AG04449 (cell line): ENCODE measurements at regions not wholly inside any gene's neighbourhood (a gene's known extent, or its start where the extent isn't known, plus 50 kb on each side); places are given as distances from the start of the nearest gene placed in this dataset.

Experiments
- CTCF ChIA-PET: fragments of 350-600 bp; formaldehyde crosslinking; extraction: SDS; loops from one replicate; lab custom pipeline; 2021; ENCODE audit warnings: antibody characterized with exemption; lab: Yijun Ruan, JAX
- POLR2A ChIA-PET: fragments of 400-600, 350-600 bp; formaldehyde crosslinking; extraction: SDS; loops from one replicate; lab custom pipeline; 2020; ENCODE audit warnings: antibody characterized with exemption, inconsistent platforms; lab: Yijun Ruan, JAX
- DNase-seq: peaks from one replicate; pipeline ENCODE4 v3.0.0-alpha.2; 2010; ENCODE audit warnings: low read depth, low spot score
- H3K4me3 ChIP-seq: 2 replicates; pipeline ENCODE4 v1.5.1; 2011; ENCODE audit warnings: low read depth, mild to moderate bottlenecking, control low read depth, low read length
- TF ChIP-seq, protein P1 (sequence below): IDR thresholded peaks from one replicate; pipeline ENCODE4 v1.5.1; 2011; ENCODE audit warnings: mild to moderate bottlenecking, moderate library complexity, low read length, control low read depth, inconsistent platforms; ENCODE audit not compliant: insufficient read depth; ENCODE audit errors: missing control alignments

DNA sequence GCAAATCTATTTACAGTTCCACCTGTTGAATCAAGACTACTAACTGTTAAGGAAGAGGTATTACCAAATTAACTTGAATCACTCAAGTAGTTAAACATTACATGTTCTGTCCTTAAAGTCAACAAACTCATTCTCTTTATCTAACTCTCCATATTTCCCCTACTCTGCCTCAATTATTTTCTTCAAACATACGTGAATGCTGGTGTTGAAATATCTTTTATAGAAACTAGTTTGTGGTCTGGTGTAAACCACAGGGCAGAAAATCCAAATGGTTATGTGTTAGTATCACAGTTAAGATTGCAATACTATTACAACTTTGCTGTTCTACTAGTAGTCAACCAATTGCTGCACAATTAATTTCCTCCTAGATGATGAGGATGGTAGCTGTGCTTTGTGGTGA is 603.5 kb downstream of the KCTD16 start:
- TF ChIP-seq, protein P1, sequence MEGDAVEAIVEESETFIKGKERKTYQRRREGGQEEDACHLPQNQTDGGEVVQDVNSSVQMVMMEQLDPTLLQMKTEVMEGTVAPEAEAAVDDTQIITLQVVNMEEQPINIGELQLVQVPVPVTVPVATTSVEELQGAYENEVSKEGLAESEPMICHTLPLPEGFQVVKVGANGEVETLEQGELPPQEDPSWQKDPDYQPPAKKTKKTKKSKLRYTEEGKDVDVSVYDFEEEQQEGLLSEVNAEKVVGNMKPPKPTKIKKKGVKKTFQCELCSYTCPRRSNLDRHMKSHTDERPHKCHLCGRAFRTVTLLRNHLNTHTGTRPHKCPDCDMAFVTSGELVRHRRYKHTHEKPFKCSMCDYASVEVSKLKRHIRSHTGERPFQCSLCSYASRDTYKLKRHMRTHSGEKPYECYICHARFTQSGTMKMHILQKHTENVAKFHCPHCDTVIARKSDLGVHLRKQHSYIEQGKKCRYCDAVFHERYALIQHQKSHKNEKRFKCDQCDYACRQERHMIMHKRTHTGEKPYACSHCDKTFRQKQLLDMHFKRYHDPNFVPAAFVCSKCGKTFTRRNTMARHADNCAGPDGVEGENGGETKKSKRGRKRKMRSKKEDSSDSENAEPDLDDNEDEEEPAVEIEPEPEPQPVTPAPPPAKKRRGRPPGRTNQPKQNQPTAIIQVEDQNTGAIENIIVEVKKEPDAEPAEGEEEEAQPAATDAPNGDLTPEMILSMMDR = no peak
- CTCF ChIA-PET = no interaction called here
- POLR2A ChIA-PET = no interaction called here
- H3K4me3 ChIP-seq = no peak overlapping the region
- no peak for DNase-seq

DNA sequence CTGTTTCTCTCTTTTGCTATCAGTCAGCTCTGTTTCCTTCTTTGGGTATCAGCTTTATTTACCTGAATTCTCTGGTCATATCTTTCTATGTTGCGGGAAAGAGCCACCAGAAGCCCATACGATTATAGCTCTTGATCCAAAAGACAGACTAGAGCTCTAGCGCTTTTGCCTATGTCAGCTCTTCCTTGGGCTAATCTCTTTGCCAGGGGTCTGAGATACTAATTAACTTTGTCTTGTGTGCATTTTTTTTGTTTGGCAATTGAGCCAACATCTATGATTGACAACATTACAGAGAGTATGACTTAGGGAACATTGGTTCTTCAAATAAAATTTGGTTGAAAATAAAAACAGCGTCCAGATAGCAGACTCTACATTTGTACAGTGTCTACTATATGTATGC is 603.0 kb downstream of the KCTD16 start:
- ChIA-PET POLR2A (no interaction called here), CTCF (no interaction called here)
- TF ChIP-seq, protein P1 = no peak
- DNase-seq = no peak
- no peak overlapping the region for H3K4me3 ChIP-seq

DNA sequence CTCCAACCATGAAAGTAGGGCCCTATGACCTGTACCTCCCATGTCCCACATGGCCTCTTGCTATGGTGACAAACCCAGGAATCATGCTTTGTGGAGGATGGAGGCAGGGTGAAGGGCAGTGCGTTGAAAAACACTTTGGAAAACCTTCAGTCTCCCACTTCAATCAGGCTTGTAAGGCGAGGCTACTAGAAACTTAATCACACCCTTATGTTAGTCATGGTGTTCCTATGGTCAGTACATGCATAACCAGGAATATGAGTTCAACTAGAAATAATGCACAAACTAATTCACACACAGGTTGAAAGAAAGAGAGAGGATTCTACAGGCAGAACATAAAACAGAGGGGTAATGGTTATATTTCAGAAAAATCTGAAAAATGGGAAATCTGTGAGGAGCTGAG is 601.1 kb downstream of the KCTD16 start:
- no peak overlapping the region for H3K4me3 ChIP-seq
- ChIA-PET CTCF (interaction anchor here (0.8 kb wide), 1 partner anchor 15 kb away, joined by 3 read pairs; no protein-coding TSS in a partner anchor), POLR2A (interaction anchor here (0.6 kb wide), 1 partner anchor 495 kb away, joined by 3 read pairs; no protein-coding TSS in a partner anchor)
- TF ChIP-seq, protein P1 = no peak
- DNase-seq = no peak

DNA sequence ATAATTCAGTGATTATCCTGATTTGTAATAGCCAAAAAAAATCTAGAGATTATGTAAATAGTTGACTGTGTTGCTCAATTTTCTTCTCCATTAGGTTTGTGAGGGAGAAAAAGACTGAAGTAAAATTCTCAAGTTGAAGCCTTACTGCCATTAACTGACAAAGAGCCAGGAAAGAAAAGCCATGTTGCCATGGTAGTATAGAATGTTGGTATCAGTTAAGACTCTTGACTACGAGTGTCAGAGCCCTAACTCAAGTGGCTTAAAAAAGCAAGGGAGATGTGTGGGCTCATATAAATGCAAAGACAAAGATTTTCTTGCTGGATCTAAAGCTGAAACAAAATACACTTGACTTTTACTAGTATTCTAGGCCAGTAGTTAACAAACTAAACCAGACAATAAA is 571.7 kb downstream of the KCTD16 start:
- TF ChIP-seq, protein P1 = no peak
- ChIA-PET CTCF (no interaction called here), POLR2A (no interaction called here)
- no peak overlapping the region for H3K4me3 ChIP-seq
- DNase-seq = no peak

DNA sequence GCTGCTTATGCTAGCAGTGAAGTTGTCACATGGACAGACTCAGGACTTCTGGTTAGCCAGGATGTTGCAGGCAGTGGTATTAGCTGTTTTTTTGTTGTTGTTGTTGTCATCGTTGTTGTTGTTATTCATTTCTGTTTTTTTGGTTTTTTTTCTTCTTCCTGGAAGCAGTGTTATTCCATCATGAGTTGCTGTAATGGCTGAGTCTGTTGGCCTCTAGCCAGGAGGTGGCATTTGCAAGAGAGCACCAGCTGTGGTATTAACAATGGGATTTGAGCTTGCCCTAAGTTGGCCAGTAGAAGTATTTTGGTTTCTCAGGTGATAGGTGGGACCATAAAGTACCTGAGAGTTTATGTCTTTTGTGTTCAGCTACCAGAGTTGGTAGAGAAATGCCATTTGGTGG is 561.1 kb downstream of the KCTD16 start:
- ChIA-PET CTCF (interaction anchor here (1.3 kb wide), 1 partner anchor 10 kb away, joined by 4 read pairs; no protein-coding TSS in a partner anchor), POLR2A (no interaction called here)
- no peak overlapping the region for H3K4me3 ChIP-seq
- no peak for DNase-seq
- TF ChIP-seq, protein P1 = no peak

DNA sequence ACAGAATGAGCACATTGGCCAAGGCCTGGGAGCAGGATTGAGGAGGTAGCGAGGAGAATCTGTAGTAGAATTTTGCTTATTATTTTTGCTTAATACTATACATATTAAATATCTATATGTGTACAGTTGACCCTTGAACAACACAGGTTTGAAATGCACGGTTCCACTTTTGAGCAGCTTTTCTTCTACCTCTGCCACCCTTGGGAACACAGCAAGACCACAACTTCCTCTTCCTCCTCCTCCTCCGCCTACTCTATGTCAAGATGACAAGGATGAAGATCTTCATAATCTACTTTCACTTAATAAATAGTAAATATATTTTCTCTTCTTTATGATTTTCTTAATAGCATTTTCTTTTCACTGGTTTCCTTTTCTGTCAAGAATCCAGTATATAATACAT is 541.4 kb downstream of the KCTD16 start:
- no peak for DNase-seq
- no peak overlapping the region for H3K4me3 ChIP-seq
- ChIA-PET POLR2A (no interaction called here), CTCF (no interaction called here)
- TF ChIP-seq, protein P1 = no peak
